G401.6 (cell line): ENCODE measurements at regions not wholly inside any gene's neighbourhood (a gene's known extent, or its start where the extent isn't known, plus 50 kb on each side); places are given as distances from the start of the nearest gene placed in this dataset.

Experiments used
- FAIRE-seq: peaks from 2 replicates; lab custom pipeline; 2012; peaks lifted over from hg19 to GRCh38; lab: Jason Lieb, UNC

GRCh38 chr2:176819306-176819705 lies 393.3 kb upstream of the HNRNPA3 start:
- FAIRE-seq: no peak

GRCh38 chr2:176820371-176820932 lies 392.1 kb upstream of the HNRNPA3 start:
- no peak for FAIRE-seq

- no peak for FAIRE-seq
Observed at GRCh38 chr2:176821350-176821749, 391.2 kb upstream of the HNRNPA3 start.

DNA sequence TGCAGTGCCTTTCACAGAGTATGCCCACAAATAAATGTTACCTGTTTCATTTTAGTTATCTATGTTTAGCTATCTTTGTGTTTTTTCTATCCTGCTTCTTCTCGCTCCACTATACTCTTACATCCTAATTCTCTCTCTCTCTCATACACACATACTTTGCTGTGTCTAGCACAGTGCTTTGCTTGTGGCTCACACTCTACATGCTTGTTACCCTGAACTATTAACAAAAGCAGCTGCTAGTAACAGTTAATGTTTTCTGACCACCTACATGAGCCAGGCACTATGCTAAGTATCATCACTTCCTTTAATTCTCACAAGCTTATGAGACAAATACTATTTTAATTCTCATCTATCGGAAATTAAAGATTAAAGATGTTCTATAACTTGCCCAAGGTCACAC lies 390.5 kb upstream of the HNRNPA3 start:
- FAIRE-seq: no peak

- no peak for FAIRE-seq
Observed at GRCh38 chr2:176826356-176826755, 386.2 kb upstream of the HNRNPA3 start.

- no peak for FAIRE-seq
Observed at GRCh38 chr2:176826984-176827668, 385.5 kb upstream of the HNRNPA3 start.

DNA sequence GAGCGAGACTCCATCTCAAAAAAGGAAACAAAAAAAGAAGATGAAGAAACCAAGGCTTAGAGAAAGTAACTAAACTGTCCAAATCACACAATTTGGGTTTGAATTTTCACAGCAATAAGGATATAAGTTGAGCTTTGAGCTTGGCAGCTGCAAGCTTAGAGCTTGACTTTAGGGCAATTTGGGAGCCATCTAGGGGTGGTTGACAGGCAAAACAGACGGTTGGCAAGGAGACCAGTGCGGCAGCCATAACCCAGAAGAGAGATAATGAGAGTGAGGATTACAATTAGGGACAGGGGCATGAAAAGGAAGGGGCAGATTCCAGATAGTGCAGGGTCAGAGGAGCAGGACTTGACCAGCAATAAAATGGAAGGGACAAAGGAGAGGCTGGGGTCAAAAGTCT lies 382.2 kb upstream of the HNRNPA3 start:
- FAIRE-seq: no peak

GRCh38 chr2:176832086-176832485 lies 380.5 kb upstream of the HNRNPA3 start:
- no peak for FAIRE-seq

DNA sequence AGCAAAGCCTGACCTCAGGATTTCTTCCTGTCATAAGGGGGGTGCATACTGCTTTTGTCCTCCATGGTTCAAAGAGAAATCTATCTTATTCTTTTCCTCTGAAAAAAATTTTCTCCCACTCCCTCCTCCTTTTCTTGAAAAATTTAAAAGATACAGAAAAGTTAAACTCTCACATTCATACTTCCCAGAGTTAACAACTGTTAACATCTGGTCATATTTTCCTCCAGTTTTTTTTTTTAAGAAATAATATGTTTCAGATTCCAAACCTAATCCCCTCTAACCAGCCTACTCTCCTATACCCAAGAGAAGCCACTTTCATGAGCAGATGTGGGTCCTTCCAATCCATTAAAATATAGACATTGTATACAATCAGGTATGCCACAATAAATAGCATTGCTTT lies 378.9 kb upstream of the HNRNPA3 start:
- no peak for FAIRE-seq

- no peak for FAIRE-seq
Observed at GRCh38 chr2:176834226-176834625, 378.4 kb upstream of the HNRNPA3 start.

DNA sequence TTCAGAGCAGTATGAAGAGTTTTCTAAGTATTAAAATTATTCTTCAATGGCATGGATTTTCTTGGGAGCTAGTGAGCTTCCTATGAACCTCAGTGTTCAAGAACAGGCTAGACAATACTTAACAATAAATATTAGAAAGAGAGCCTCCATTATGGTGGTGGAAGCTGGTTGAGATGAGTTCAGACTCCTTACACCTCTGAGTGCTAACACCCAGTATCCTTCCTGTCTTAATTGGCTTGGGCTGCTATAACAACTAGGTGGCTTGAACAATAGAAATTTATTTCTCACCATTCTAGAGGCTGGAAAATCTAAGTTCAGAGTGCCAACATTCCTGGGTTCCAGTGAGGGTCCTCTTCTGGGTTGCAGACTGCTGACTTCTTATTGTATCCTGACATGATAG lies 369.4 kb upstream of the HNRNPA3 start:
- FAIRE-seq: no peak

GRCh38 chr2:176844461-176844860 lies 368.1 kb upstream of the HNRNPA3 start:
- no peak for FAIRE-seq

- no peak for FAIRE-seq
Observed at GRCh38 chr2:176845718-176846117, 366.9 kb upstream of the HNRNPA3 start.

- FAIRE-seq: no peak
Observed at GRCh38 chr2:176847575-176847974, 365.0 kb upstream of the HNRNPA3 start.

DNA sequence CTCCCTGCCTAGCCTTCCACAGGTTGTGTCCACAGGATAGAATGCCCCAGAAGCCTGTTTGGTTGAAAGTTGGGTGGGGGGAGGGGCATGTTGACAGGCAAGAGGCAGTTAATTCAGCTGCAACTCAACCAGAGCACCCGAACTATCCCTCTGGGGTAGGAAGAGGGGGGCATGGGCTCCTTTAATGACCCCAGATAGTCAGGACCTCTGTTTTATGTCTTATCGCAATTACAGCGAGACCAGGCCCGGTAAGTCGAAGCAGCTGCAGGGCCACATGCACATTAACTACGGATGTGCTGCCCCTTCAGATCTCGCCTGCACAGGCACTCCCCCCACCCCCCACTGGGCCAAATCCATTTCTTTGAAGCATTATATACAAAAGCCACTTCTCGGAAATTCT lies 363.8 kb upstream of the HNRNPA3 start:
- no peak for FAIRE-seq

GRCh38 chr2:176851200-176851888 lies 361.2 kb upstream of the HNRNPA3 start:
- FAIRE-seq: no peak

DNA sequence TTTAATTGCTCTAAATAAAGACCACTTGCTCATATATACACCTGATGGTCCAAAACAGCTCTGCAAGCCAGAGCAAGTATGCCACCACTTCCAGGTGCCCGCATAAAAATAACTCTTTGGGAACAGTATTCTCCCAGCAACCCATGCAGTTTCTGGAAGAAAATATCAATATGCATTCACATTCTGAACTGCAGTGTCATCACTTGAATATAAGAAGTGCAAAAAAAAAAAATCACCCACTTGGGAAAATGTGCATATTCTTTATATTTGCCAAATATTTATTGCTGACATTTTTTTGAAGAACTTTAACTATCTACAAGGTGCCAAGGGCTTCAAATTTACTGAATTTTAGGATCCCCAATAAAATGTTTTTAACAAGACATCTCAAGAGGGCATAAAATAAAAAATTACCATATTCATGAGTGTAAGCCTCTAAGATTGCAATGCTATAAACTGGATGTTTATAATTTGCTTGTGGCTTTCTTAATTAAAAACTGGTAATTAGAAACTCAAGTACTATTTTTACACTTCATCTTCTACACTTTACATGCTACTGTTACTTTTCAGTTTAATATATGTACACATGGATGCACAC lies 360.6 kb upstream of the HNRNPA3 start:
- FAIRE-seq: no peak

DNA sequence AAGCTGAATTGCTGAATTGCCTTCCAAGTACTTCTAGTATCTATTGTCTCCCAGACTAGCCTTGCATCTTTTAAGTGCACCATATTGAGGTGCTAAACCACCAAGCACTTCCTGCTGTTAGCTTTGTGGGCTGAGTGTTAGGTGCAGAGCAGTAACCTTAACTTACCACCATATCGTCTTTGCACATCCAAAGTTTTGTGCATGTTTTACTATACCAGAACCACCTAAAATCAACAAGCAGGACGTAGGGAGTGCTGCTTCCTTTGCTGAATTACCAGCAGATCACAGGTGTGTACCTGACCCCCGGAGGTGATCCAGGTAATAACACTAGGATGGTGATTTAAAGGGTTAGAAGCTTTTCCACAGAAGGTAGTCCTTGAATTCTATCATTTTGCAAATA lies 359.9 kb upstream of the HNRNPA3 start:
- no peak for FAIRE-seq

GRCh38 chr2:176854062-176854461 lies 358.5 kb upstream of the HNRNPA3 start:
- no peak for FAIRE-seq

GRCh38 chr2:176854878-176855277 lies 357.7 kb upstream of the HNRNPA3 start:
- FAIRE-seq: no peak

DNA sequence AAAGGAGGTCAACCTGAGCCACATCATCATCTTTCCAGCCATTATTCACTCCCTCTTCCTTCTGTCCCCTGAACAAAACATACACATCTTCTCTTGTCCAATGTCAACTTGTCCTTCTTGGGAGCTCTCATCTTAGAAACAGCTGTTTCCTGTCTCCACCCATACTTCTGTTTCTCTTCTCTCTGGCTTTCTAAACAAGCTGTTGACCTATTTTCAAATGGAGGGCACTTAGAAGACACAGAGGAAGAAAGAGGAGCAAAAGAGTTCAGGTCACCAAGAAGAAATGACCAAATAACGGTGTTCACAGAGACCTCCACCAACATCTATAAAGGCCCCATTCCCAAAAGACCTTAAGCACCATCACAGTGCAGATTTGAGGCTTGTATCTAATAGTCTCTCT lies 355.9 kb upstream of the HNRNPA3 start:
- FAIRE-seq: no peak

GRCh38 chr2:176865336-176865735 lies 347.3 kb upstream of the HNRNPA3 start:
- no peak for FAIRE-seq

GRCh38 chr2:176872406-176872805 lies 340.2 kb upstream of the HNRNPA3 start:
- no peak for FAIRE-seq
